HEK293 (cell line): ENCODE measurements at regions not wholly inside any gene's neighbourhood (a gene's known extent, or its start where the extent isn't known, plus 50 kb on each side); places are given as distances from the start of the nearest gene placed in this dataset.
"Not testable (repeated sequence)": the region's sequence is repeated elsewhere in the genome, so short reads cannot be mapped to it uniquely, and the experiment has no call there.

Experiments used
- CTCF ChIP-seq: fragments of 450-650 bp; formaldehyde crosslinking; IDR thresholded peaks from 2 replicates; pipeline ENCODE4 v1.5.1; 2016; ENCODE audit warnings: missing biosample characterization, missing genetic modification characterization
- TCF7L2 ChIP-seq: IDR thresholded peaks from 2 replicates; pipeline ENCODE4 v1.6.1; 2011; ENCODE audit warnings: low read depth, mild to moderate bottlenecking, inconsistent platforms, low read length, moderate library complexity, borderline replicate concordance
- ZNF114 ChIP-seq: fragments of 450-650 bp; formaldehyde crosslinking; IDR thresholded peaks from 2 replicates; pipeline ENCODE4 v1.5.0; 2017; ENCODE audit warnings: missing biosample characterization, missing genetic modification characterization
- ZNF274 ChIP-seq, 2 experiments: fragments of 200-500 bp in 1 of 2; fragments of 450-650 bp in 1 of 2; sonication (Bioruptor generic) in 1 of 2; formaldehyde crosslinking in 1 of 2; IDR thresholded peaks; 2 replicates each; pipeline versions ENCODE4 v1.5.1 to v1.6.1; 2014 to 2016; ENCODE audit warnings: borderline replicate concordance in 1 of 2, inconsistent platforms in 1 of 2, low read length in 1 of 2, missing biosample characterization in 1 of 2, missing genetic modification characterization in 1 of 2
- ZNF561 ChIP-seq: fragments of 450-650 bp; IDR thresholded peaks from 2 replicates; pipeline ENCODE4 v1.5.1; 2018; ENCODE audit warnings: missing biosample characterization, missing genetic modification characterization, borderline replicate concordance
- ZNF670 ChIP-seq: fragments of 450-650 bp; formaldehyde crosslinking; IDR thresholded peaks from 2 replicates; pipeline ENCODE4 v1.5.1; 2016; ENCODE audit warnings: missing biosample characterization, missing genetic modification characterization, low read depth
- ZNF837 ChIP-seq: fragments of 450-650 bp; formaldehyde crosslinking; IDR thresholded peaks from 2 replicates; pipeline ENCODE4 v1.5.1; 2016; ENCODE audit warnings: missing biosample characterization, missing genetic modification characterization
- TF ChIP-seq, protein P1 (sequence below): fragments of 450-650 bp; formaldehyde crosslinking; IDR thresholded peaks from 2 replicates; pipeline ENCODE4 v1.5.1; 2016; ENCODE audit warnings: missing biosample characterization, missing genetic modification characterization

DNA sequence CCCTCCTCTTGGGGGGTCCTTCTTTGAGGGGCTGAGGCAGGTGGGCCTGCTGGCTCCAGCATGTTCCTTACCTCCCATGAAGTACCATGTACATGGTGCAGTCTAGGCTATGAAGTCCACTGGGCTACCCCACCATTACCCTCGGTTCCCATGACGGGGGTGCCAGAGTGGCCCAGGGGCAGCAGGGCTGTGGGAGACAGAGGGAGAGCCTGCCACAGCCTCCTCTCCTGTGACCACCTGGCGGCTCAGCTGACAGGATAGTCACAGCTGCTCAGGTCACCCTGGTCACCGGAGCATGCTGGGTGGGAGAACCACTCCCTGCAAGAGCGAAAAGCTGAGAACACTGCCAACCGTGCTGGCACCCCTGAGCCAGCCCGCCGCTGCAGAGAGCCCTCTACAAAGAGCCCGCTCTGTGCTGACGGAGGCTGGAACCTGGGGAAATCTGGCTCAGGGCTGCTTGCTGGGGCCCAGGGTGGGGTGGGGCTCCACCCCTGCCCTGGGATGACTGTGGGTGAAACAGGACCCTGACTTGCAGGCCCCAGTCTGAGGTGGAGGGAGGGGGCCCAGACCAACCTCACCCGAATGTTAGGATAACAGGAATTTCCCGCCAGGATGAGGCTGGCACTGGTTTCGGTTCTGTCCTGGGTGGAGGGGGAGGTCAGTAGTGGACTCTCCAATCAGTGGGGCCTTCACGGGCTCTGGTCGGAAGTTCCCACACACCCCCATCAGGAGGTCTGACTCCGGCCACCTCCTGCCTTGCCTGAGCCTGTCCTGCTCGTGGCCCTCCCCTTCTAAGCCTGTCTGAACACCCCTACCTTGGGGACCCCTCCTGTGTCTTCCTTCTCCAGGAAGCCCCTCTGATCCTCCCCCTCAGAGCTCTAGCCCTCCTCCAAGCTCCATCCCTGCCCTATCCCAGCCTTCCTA is 76.0 kb upstream of the GOLGA6L4 start:
- not testable (repeated sequence) for TF ChIP-seq CTCF (tag by site-specific recombination); ZNF837 (tag by site-specific recombination); ZNF114 (tag by site-specific recombination); ZNF670 (tag by site-specific recombination); TCF7L2; ZNF561 (tag by site-specific recombination); ZNF274 (IDR thresholded peaks at IDR 0.05; ENCODE audit: low read length); ZNF274 (tag by site-specific recombination; IDR thresholded peaks at IDR 0.05; ENCODE audit: borderline replicate concordance)
- TF ChIP-seq, protein P1, sequence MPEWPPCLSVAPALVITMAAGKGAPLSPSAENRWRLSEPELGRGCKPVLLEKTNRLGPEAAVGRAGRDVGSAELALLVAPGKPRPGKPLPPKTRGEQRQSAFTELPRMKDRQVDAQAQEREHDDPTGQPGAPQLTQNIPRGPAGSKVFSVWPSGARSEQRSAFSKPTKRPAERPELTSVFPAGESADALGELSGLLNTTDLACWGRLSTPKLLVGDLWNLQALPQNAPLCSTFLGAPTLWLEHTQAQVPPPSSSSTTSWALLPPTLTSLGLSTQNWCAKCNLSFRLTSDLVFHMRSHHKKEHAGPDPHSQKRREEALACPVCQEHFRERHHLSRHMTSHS (tag by site-specific recombination) = not testable (repeated sequence)
